Prostate gland (tissue), 2 donors: ENCODE measurements at regions not wholly inside any gene's neighbourhood (a gene's known extent, or its start where the extent isn't known, plus 50 kb on each side); places are given as distances from the start of the nearest gene placed in this dataset.

Experiments
- DNase-seq: peaks from one replicate; pipeline ENCODE4 v3.0.0-alpha.2; 2019; ENCODE audit warnings: low spot score
- H3K27ac ChIP-seq, 2 donors: fragments of 200-600 bp; sonication (generic); 2 replicates each; pipeline ENCODE4 v1.5.1; 2017 to 2019
- H3K27me3 ChIP-seq: fragments of 200-600 bp; sonication (generic); replicated peaks from 2 replicates; pipeline ENCODE4 v1.5.1; 2019; ENCODE audit not compliant: insufficient read depth
- H3K36me3 ChIP-seq, 2 donors: fragments of 200-600 bp; sonication (generic); 1 replicate in 1 of 2; 2 replicates in 1 of 2; pipeline versions ENCODE4 v1.5.1 to v1.8.1; 2017 to 2019
- H3K4me1 ChIP-seq: fragments of 200-600 bp; sonication (generic); replicated peaks from 2 replicates; pipeline ENCODE4 v1.5.1; 2019
- H3K4me3 ChIP-seq, 2 donors: fragments of 200-600 bp; sonication (generic); 2 replicates each; pipeline ENCODE4 v1.5.1; 2017 to 2019
- H3K9me3 ChIP-seq: fragments of 200-600 bp; sonication (generic); 2 replicates; pipeline ENCODE4 v1.5.1; 2017
- CTCF ChIP-seq, 4 experiments: fragments of 200-600 bp in 2 of 4; fragments of 450-650 bp in 2 of 4; sonication (generic) in 2 of 4; IDR thresholded peaks; 1 replicate in 3 of 4; 2 replicates in 1 of 4; pipeline ENCODE4 v1.5.1; 2016 to 2019; ENCODE audit warnings: antibody characterized with exemption in 4 of 4, mild to moderate bottlenecking in 2 of 4, moderate library complexity in 2 of 4
- POLR2A ChIP-seq: fragments of 450-650 bp; IDR thresholded peaks from one replicate; pipeline ENCODE4 v1.6.1; 2016; ENCODE audit warnings: antibody characterized with exemption, mild to moderate bottlenecking
- POLR2AphosphoS5 ChIP-seq: sonication (generic); formaldehyde crosslinking; IDR thresholded peaks from one replicate; pipeline ENCODE4 v1.6.1; 2017; ENCODE audit warnings: antibody characterized with exemption
- WGBS: methylation state at CpG from one replicate; pipeline ENCODE4 v1.1.5; 2018; 5-methylcytosine and 5-hydroxymethylcytosine counted together
- intact Hi-C: fragments of 100-400 bp; cut with DNase I; formaldehyde crosslinking; loops from one replicate; pipeline ENCODE4 v1.14.2; 2022

- TF ChIP-seq CTCF (IDR thresholded peaks at IDR 0.05), result no peak
- TF ChIP-seq POLR2AphosphoS5, result no peak
- no peak for TF ChIP-seq POLR2A
- Histone ChIP-seq H3K9me3 (no peaks in the 10 kb centered on the region), H3K36me3 (no peaks in the 10 kb centered on the region), H3K4me1 (no peaks in the 10 kb centered on the region), H3K27me3 (no peaks in the 10 kb centered on the region), H3K4me3 (no peak overlapping the region), H3K27ac (no peak overlapping the region)
- intact Hi-C loops, result no loop called here
- DNase-seq, result no peak
- WGBS, result 98% methylated on average over 3 of the region's 3 CpGs
These were observed 458.4 kb downstream of the SHISA9 start for GRCh38 chr16:13359835-13360234.

- no peaks in the 10 kb centered on the region for H3K4me1 ChIP-seq
- H3K27me3 ChIP-seq, result no peaks in the 10 kb centered on the region
- H3K9me3 ChIP-seq, result no peaks in the 10 kb centered on the region
- H3K27ac ChIP-seq, result no peak overlapping the region
- TF ChIP-seq POLR2A, result no peak
- TF ChIP-seq POLR2AphosphoS5, result no peak
- no peak for TF ChIP-seq CTCF (IDR thresholded peaks at IDR 0.05)
- intact Hi-C loops, result no loop called here
- H3K36me3 ChIP-seq, result no peaks in the 10 kb centered on the region
- no peak overlapping the region for H3K4me3 ChIP-seq
- DNase-seq, result no peak
- 91% methylated on average over 3 of the region's 3 CpGs for WGBS
These were observed 471.0 kb downstream of the SHISA9 start for GRCh38 chr16:13372421-13372820.

- no peaks in the 10 kb centered on the region for H3K4me1 ChIP-seq
- 81% methylated on average over 1 of the region's 1 CpG for WGBS
- no peak for TF ChIP-seq CTCF (IDR thresholded peaks at IDR 0.05)
- TF ChIP-seq POLR2AphosphoS5, result no peak
- no peak for TF ChIP-seq POLR2A
- no peaks in the 10 kb centered on the region for H3K27me3 ChIP-seq
- no peaks in the 10 kb centered on the region for H3K9me3 ChIP-seq
- DNase-seq, result no peak
- H3K4me3 ChIP-seq, result no peak overlapping the region
- no peaks in the 10 kb centered on the region for H3K36me3 ChIP-seq
- no peak overlapping the region for H3K27ac ChIP-seq
- intact Hi-C loops, result no loop called here
These were observed 474.8 kb downstream of the SHISA9 start for GRCh38 chr16:13376174-13376573.

- Histone ChIP-seq H3K9me3 (no peaks in the 10 kb centered on the region), H3K4me1 (no peaks in the 10 kb centered on the region), H3K4me3 (no peak overlapping the region), H3K36me3 (no peaks in the 10 kb centered on the region), H3K27me3 (no peaks in the 10 kb centered on the region), H3K27ac (no peak overlapping the region)
- DNase-seq, result no peak
- intact Hi-C loops, result no loop called here
- peak; percentile 4 for TF ChIP-seq POLR2AphosphoS5
- TF ChIP-seq CTCF (IDR thresholded peaks at IDR 0.05), result no peak
- TF ChIP-seq POLR2A, result no peak
- 59% methylated on average over 3 of the region's 3 CpGs for WGBS
These were observed 475.7 kb downstream of the SHISA9 start for GRCh38 chr16:13377143-13377542.

- H3K27ac ChIP-seq, result no peak overlapping the region
- no peaks in the 10 kb centered on the region for H3K4me1 ChIP-seq
- TF ChIP-seq POLR2A, result no peak
- no peak for TF ChIP-seq POLR2AphosphoS5
- no peak for TF ChIP-seq CTCF (IDR thresholded peaks at IDR 0.05)
- no peaks in the 10 kb centered on the region for H3K9me3 ChIP-seq
- H3K36me3 ChIP-seq, result no peaks in the 10 kb centered on the region
- intact Hi-C loops, result no loop called here
- WGBS, result 73% methylated on average over 2 of the region's 2 CpGs
- H3K4me3 ChIP-seq, result no peak overlapping the region
- no peaks in the 10 kb centered on the region for H3K27me3 ChIP-seq
- no peak for DNase-seq
These were observed 476.8 kb downstream of the SHISA9 start for GRCh38 chr16:13378151-13378550.
